SK-N-SH (cell line): ENCODE measurements at regions not wholly inside any gene's neighbourhood (a gene's known extent, or its start where the extent isn't known, plus 50 kb on each side); places are given as distances from the start of the nearest gene placed in this dataset.
A peak's percentile ranks its signal among the peaks of the same experiment; 100 is the strongest.

Experiments used
- CTCF ChIA-PET: fragments of 300-600, 350-600 bp; formaldehyde crosslinking; extraction: SDS; loops from one replicate; lab custom pipeline; 2021; lab: Yijun Ruan, JAX
- POLR2A ChIA-PET: fragments of 350-600 bp; sonication (Branson Sonifier 250); formaldehyde crosslinking; extraction: SDS; loops from one replicate; lab custom pipeline; 2020; ENCODE audit warnings: antibody characterized with exemption, inconsistent platforms; lab: Yijun Ruan, JAX
- DNase-seq: peaks from one replicate; pipeline ENCODE4 v3.0.0; 2012
- H2AFZ ChIP-seq: fragments of 200-600 bp; sonication (generic); 2 replicates; pipeline ENCODE4 v1.8.1; 2016; ENCODE audit warnings: antibody characterized with exemption, mild to moderate bottlenecking, low read depth
- H3F3A ChIP-seq: fragments of 200-600 bp; sonication (generic); replicated peaks from 2 replicates; pipeline ENCODE3; 2016; ENCODE audit warnings: antibody characterized with exemption, mild to moderate bottlenecking; ENCODE audit not compliant: insufficient read depth
- H3K27ac ChIP-seq, 2 experiments: fragments of 200-500 bp in 1 of 2; fragments of 200-600 bp in 1 of 2; sonication (Bioruptor generic) in 1 of 2; sonication (generic), shearing (Covaris generic) in 1 of 2; 2 replicates each; pipeline versions ENCODE4 v1.5.1 to v1.6.1; 2014 to 2016; ENCODE audit warnings: low read depth in 2 of 2, inconsistent platforms in 1 of 2, low read length in 1 of 2, mild to moderate bottlenecking in 1 of 2, mixed read lengths in 1 of 2
- H3K27me3 ChIP-seq: fragments of 200-600 bp; sonication (generic), shearing (Covaris generic); 2 replicates; pipeline ENCODE4 v1.6.1; 2016; ENCODE audit warnings: mixed run types; ENCODE audit not compliant: insufficient read depth
- H3K36me3 ChIP-seq, 2 experiments: fragments of 200-500 bp in 1 of 2; fragments of 200-600 bp in 1 of 2; sonication (Bioruptor generic) in 1 of 2; sonication (generic) in 1 of 2; replicated peaks in 1 of 2; 2 replicates each; pipeline versions ENCODE3 to v1.5.1; 2014 to 2016; ENCODE audit warnings: low read length in 1 of 2, mild to moderate bottlenecking in 1 of 2; ENCODE audit not compliant: insufficient read depth in 2 of 2, control insufficient read depth in 1 of 2
- H3K4me1 ChIP-seq, 2 experiments: fragments of 200-500 bp in 1 of 2; fragments of 200-600 bp in 1 of 2; sonication (Bioruptor generic) in 1 of 2; sonication (generic), shearing (Covaris generic) in 1 of 2; 2 replicates each; pipeline versions ENCODE4 v1.5.1 to v1.6.1; 2014 to 2016; ENCODE audit warnings: low read depth in 1 of 2, low read length in 1 of 2, mixed run types in 1 of 2; ENCODE audit not compliant: insufficient read depth in 2 of 2, control insufficient read depth in 1 of 2
- H3K4me2 ChIP-seq: fragments of 200-600 bp; sonication (generic), shearing (Covaris generic); 2 replicates; pipeline ENCODE4 v1.6.1; 2017; ENCODE audit warnings: mixed run types
- H3K4me3 ChIP-seq, 2 experiments: fragments of 200-500 bp in 1 of 2; fragments of 200-600 bp in 1 of 2; sonication (Bioruptor generic) in 1 of 2; sonication (generic), shearing (Covaris generic) in 1 of 2; 2 replicates each; pipeline versions ENCODE4 v1.5.1 to v1.8.1; 2014 to 2016; ENCODE audit warnings: low read depth in 2 of 2, inconsistent platforms in 1 of 2, low read length in 1 of 2, mild to moderate bottlenecking in 1 of 2, mixed read lengths in 1 of 2, moderate library complexity in 1 of 2
- H3K79me2 ChIP-seq: fragments of 200-600 bp; sonication (generic); 2 replicates; pipeline ENCODE4 v1.8.1; 2017; ENCODE audit warnings: mild to moderate bottlenecking; ENCODE audit not compliant: insufficient read depth
- H3K9ac ChIP-seq: fragments of 200-600 bp; sonication (generic); 2 replicates; pipeline ENCODE4 v1.6.1; 2017; ENCODE audit warnings: mixed run types
- H3K9me2 ChIP-seq: fragments of 200-600 bp; sonication (generic); 2 replicates; pipeline ENCODE4 v1.6.1; 2017; ENCODE audit warnings: mixed run types
- H3K9me3 ChIP-seq: fragments of 200-600 bp; sonication (generic); 2 replicates; pipeline ENCODE4 v1.6.1; 2017; ENCODE audit warnings: mixed run types, mild to moderate bottlenecking, moderate library complexity
- H4K20me1 ChIP-seq: fragments of 200-600 bp; sonication (generic); 2 replicates; pipeline ENCODE4 v1.6.1; 2017; ENCODE audit warnings: mild to moderate bottlenecking, mixed run types; ENCODE audit not compliant: insufficient read depth
- CHD2 ChIP-seq: fragments of 150-350 bp; IDR thresholded peaks from 2 replicates; pipeline ENCODE4 v1.6.1; 2018; ENCODE audit warnings: low read length; ENCODE audit not compliant: partially characterized antibody
- CTCF ChIP-seq: fragments of 200-600 bp; sonication (generic); IDR thresholded peaks from 2 replicates; pipeline ENCODE4 v1.6.1; 2017; ENCODE audit warnings: antibody characterized with exemption, mild to moderate bottlenecking, moderate library complexity
- EZH2phosphoT487 ChIP-seq: fragments of 200-600 bp; sonication (generic); IDR thresholded peaks from 2 replicates; pipeline ENCODE4 v1.6.1; 2017; ENCODE audit warnings: low read depth, mixed run types, mild to moderate bottlenecking, antibody characterized with exemption, moderate library complexity, borderline replicate concordance
- FOXM1 ChIP-seq: IDR thresholded peaks from 2 replicates; pipeline ENCODE4 v1.4.0; 2012; ENCODE audit warnings: low read depth, mild to moderate bottlenecking
- MAX ChIP-seq: IDR thresholded peaks from 2 replicates; pipeline ENCODE4 v1.4.0; 2012; ENCODE audit warnings: low read depth
- MEF2A ChIP-seq: IDR thresholded peaks from 2 replicates; pipeline ENCODE4 v1.4.0; 2012; ENCODE audit warnings: low read depth, borderline replicate concordance
- NRF1 ChIP-seq: IDR thresholded peaks from 2 replicates; pipeline ENCODE4 v1.6.1; 2012; ENCODE audit warnings: low read depth, mild to moderate bottlenecking, low read length
- RAD21 ChIP-seq: IDR thresholded peaks from 2 replicates; pipeline ENCODE4 v1.6.1; 2012; ENCODE audit warnings: mild to moderate bottlenecking, low read length
- RFX5 ChIP-seq: IDR thresholded peaks from 2 replicates; pipeline ENCODE4 v1.6.1; 2012; ENCODE audit warnings: mild to moderate bottlenecking, improper control_type of control experiment, low read length
- RXRA ChIP-seq: IDR thresholded peaks from 2 replicates; pipeline ENCODE4 v1.4.0; 2012; ENCODE audit warnings: low read depth, mild to moderate bottlenecking, borderline replicate concordance
- SMC3 ChIP-seq: IDR thresholded peaks from 2 replicates; pipeline ENCODE4 v1.6.1; 2012; ENCODE audit warnings: low read depth, low read length, improper control_type of control experiment
- TAF1 ChIP-seq: IDR thresholded peaks from 2 replicates; pipeline ENCODE4 v1.6.1; 2012; ENCODE audit warnings: low read depth, mild to moderate bottlenecking, low read length, moderate library complexity, borderline replicate concordance
- ZBTB33 ChIP-seq: IDR thresholded peaks from 2 replicates; pipeline ENCODE4 v1.4.0; 2012; ENCODE audit warnings: low read depth, borderline replicate concordance
- whole genome bisulfite sequencing: methylation state at CpG from one replicate; pipeline ENCODE4 v1.1.6; 2017; ENCODE audit warnings: low lambda C conversion rate; 5-methylcytosine and 5-hydroxymethylcytosine counted together

- H3K4me1 ChIP-seq = no peaks in the 10 kb centered on the region
- H3K4me2 ChIP-seq = no peak overlapping the region
- CTCF ChIA-PET = no interaction called here
- no peak for DNase-seq
- H3F3A ChIP-seq = no peaks in the 10 kb centered on the region
- H3K79me2 ChIP-seq = no peaks in the 10 kb centered on the region
- TF ChIP-seq RFX5 (no peak), CTCF (peak; percentile 24), EZH2phosphoT487 (no peak), CHD2 (no peak), RAD21 (0 out of 2 replicates have a peak, but pooled peaks have one; percentile 5)
- no peak overlapping the region for H2AFZ ChIP-seq
- POLR2A ChIA-PET = no interaction called here
- H3K4me3 ChIP-seq = no peak overlapping the region
- no peaks in the 10 kb centered on the region for H3K27me3 ChIP-seq
- 44% methylated on average over 3 of the region's 3 CpGs for WGBS
- no peaks in the 10 kb centered on the region for H3K36me3 ChIP-seq
- H3K9me3 ChIP-seq = no peaks in the 10 kb centered on the region
- no peak overlapping the region for H3K27ac ChIP-seq
- no peaks in the 10 kb centered on the region for H4K20me1 ChIP-seq
- H3K9ac ChIP-seq = no peak overlapping the region
- no peaks in the 10 kb centered on the region for H3K9me2 ChIP-seq
These were observed 2040.1 kb upstream of the LRRTM1 start for GRCh38 chr2:82344670-82345069.

- TF ChIP-seq RFX5 = no peak
- no peak for TF ChIP-seq NRF1
- TF ChIP-seq RXRA = no peak
- TF ChIP-seq RAD21 = no peak
- TF ChIP-seq TAF1 = no peak
- TF ChIP-seq SMC3 = no peak
- TF ChIP-seq FOXM1 = no peak
- no peak overlapping the region for H3K4me2 ChIP-seq
- no peak overlapping the region for H3K9ac ChIP-seq
- ChIA-PET POLR2A (interaction anchor here (0.6 kb wide), 1 partner anchor 394 kb away, joined by 3 read pairs; no protein-coding TSS in a partner anchor), CTCF (interaction anchor here (1.4 kb wide), 1 partner anchor 8 kb away, joined by 3 read pairs; no protein-coding TSS in a partner anchor)
- 29% methylated on average over 3 of the region's 3 CpGs for WGBS
- no peaks in the 10 kb centered on the region for H3K36me3 ChIP-seq
- no peaks in the 10 kb centered on the region for H3K79me2 ChIP-seq
- H4K20me1 ChIP-seq = no peaks in the 10 kb centered on the region
- no peaks in the 10 kb centered on the region for H3K4me1 ChIP-seq
- H3K9me2 ChIP-seq = no peaks in the 10 kb centered on the region
- no peaks in the 10 kb centered on the region for H3K27me3 ChIP-seq
- H3K9me3 ChIP-seq = no peaks in the 10 kb centered on the region
- H3F3A ChIP-seq = no peaks in the 10 kb centered on the region
- H2AFZ ChIP-seq = no peak overlapping the region
- no peak overlapping the region for H3K4me3 ChIP-seq
- no peak overlapping the region for H3K27ac ChIP-seq
- DNase-seq = no peak
These were observed 2037.8 kb upstream of the LRRTM1 start for GRCh38 chr2:82342356-82342755.

- no peak overlapping the region; a peak in 1 of 4 replicates for H3K4me3 ChIP-seq
- H3K4me2 ChIP-seq = no peak overlapping the region
- no peaks in the 10 kb centered on the region for H3K79me2 ChIP-seq
- no peak overlapping the region for H3K9ac ChIP-seq
- no peak for DNase-seq
- H3K27me3 ChIP-seq = no peaks in the 10 kb centered on the region
- no peaks in the 10 kb centered on the region for H3K36me3 ChIP-seq
- H3K9me2 ChIP-seq = no peaks in the 10 kb centered on the region
- no peak overlapping the region for H2AFZ ChIP-seq
- H3K27ac ChIP-seq = no peak overlapping the region
- H3K4me1 ChIP-seq = no peaks in the 10 kb centered on the region
- H3K9me3 ChIP-seq = no peaks in the 10 kb centered on the region
- 0% methylated on average over 2 of the region's 2 CpGs for WGBS
- no peaks in the 10 kb centered on the region for H4K20me1 ChIP-seq
- POLR2A ChIA-PET = no interaction called here
- H3F3A ChIP-seq = no peaks in the 10 kb centered on the region
- TF ChIP-seq ZBTB33 (no peak), CTCF (no peak), MEF2A (no peak), MAX (no peak), RAD21 (no peak), CHD2 (no peak), RXRA (no peak), EZH2phosphoT487 (no peak), SMC3 (no peak)
- CTCF ChIA-PET = no interaction called here
These were observed 2036.1 kb upstream of the LRRTM1 start for GRCh38 chr2:82340578-82341053.
